ENCODE measurements at regions not wholly inside any gene's neighbourhood (a gene's known extent, or its start where the extent isn't known, plus 50 kb on each side); places are given as distances from the start of the nearest gene placed in this dataset.
A peak's percentile ranks its signal among the peaks of the same experiment; 100 is the strongest.
"Not testable (repeated sequence)": the region's sequence is repeated elsewhere in the genome, so short reads cannot be mapped to it uniquely, and the experiment has no call there.

DNA sequence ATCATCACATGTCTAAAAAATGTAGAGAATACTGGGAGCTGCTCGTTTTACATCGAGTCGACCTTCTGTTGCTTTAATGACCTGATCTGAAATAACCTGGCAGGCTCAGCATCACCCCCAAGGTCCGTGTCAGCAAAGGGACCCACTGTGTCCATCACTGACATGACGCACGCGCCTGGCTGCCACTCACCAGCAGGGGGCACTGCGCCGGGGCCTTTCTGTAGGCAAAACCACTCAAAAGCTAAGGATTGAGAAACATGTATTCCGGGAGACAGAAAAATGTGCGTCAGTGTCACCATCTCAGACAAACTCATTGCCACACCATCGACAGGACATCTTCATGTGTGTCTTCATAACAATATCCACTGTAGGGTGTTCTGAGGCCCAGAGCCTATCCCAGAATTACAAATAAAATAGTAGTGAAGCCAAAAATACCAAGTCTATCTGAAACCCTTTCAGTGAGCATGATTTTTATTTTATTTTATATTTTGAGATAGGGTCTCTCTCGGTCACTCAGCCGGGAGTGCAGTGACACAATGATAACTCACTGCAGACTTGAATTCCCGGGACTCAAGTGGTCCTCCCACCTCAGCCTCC, 130.3 kb upstream of the LSM14A start:
- DNase-seq (peak; percentile 32 to 86 (median 53)), FAIRE-seq (no peak)
- Histone ChIP-seq H3K4me3 (ENCODE audit: low read length in 3 of 3) (no peak overlapping the region), H3K9ac (ENCODE audit: low read length in 3 of 3) (no peak overlapping the region), H3K27ac (ENCODE audit: low read depth in 2 of 2, low read length in 2 of 2) (no peak overlapping the region), H3K4me1 (ENCODE audit: control insufficient read depth in 2 of 3, insufficient read depth in 2 of 3, low read depth in 1 of 3, low read length in 3 of 3) (no peaks in the 10 kb centered on the region), H3K9me3 (ENCODE audit: control insufficient read depth in 2 of 3, insufficient read depth in 1 of 3, low read length in 3 of 3) (no peaks in the 10 kb centered on the region), H3K36me3 (ENCODE audit: control insufficient read depth in 2 of 3, insufficient read depth in 3 of 3, low read length in 3 of 3) (no peaks in the 10 kb centered on the region), H3K27me3 (ENCODE audit: control insufficient read depth, insufficient read depth, low read length) (no peaks in the 10 kb centered on the region)
- TF ChIP-seq, protein P1, sequence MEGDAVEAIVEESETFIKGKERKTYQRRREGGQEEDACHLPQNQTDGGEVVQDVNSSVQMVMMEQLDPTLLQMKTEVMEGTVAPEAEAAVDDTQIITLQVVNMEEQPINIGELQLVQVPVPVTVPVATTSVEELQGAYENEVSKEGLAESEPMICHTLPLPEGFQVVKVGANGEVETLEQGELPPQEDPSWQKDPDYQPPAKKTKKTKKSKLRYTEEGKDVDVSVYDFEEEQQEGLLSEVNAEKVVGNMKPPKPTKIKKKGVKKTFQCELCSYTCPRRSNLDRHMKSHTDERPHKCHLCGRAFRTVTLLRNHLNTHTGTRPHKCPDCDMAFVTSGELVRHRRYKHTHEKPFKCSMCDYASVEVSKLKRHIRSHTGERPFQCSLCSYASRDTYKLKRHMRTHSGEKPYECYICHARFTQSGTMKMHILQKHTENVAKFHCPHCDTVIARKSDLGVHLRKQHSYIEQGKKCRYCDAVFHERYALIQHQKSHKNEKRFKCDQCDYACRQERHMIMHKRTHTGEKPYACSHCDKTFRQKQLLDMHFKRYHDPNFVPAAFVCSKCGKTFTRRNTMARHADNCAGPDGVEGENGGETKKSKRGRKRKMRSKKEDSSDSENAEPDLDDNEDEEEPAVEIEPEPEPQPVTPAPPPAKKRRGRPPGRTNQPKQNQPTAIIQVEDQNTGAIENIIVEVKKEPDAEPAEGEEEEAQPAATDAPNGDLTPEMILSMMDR (IDR thresholded peaks at IDR 0.05; ENCODE audit: borderline replicate concordance, extremely low read depth, insufficient read depth) = peak; percentile 80
- intact Hi-C loops (cut with DNase I) = no loop called here

DNA sequence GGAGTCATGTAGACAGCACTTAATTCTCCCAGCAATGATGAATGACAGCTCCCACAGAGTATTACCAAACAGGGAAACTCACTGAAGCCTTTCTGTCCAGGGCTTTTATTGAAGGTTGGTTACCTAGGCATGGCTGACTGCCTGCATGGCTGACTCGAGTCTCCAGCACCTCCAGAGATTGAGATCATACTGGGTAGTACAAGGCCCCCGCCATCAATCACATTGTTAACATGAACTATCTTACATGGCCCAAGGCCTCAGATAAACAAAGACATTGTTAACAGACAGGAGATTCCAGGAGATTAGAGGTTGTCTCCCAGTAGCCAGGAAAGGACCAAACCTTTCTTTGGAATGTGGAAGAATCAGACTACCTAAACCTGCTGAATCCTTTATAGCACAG, 128.3 kb upstream of the LSM14A start:
- no peak for FAIRE-seq
- no peaks in the 10 kb centered on the region for H3K4me1 ChIP-seq (ENCODE audit: control insufficient read depth in 2 of 3, insufficient read depth in 2 of 3, low read depth in 1 of 3, low read length in 3 of 3)
- peak in 2 of 5 donors; percentile 8 to 30 for DNase-seq
- H3K27me3 ChIP-seq (ENCODE audit: control insufficient read depth, insufficient read depth, low read length) = no peaks in the 10 kb centered on the region
- intact Hi-C loops (cut with DNase I) = no loop called here
- H3K9ac ChIP-seq (ENCODE audit: low read length in 3 of 3) = no peak overlapping the region
- H3K4me3 ChIP-seq (ENCODE audit: low read length in 3 of 3) = no peak overlapping the region
- H3K9me3 ChIP-seq (ENCODE audit: control insufficient read depth in 2 of 3, insufficient read depth in 1 of 3, low read length in 3 of 3) = no peaks in the 10 kb centered on the region
- H3K27ac ChIP-seq (ENCODE audit: low read depth in 2 of 2, low read length in 2 of 2) = no peak overlapping the region
- no peaks in the 10 kb centered on the region for H3K36me3 ChIP-seq (ENCODE audit: control insufficient read depth in 2 of 3, insufficient read depth in 3 of 3, low read length in 3 of 3)
- TF ChIP-seq, protein P1 (IDR thresholded peaks at IDR 0.05; ENCODE audit: borderline replicate concordance, extremely low read depth, insufficient read depth) = no peak

DNA sequence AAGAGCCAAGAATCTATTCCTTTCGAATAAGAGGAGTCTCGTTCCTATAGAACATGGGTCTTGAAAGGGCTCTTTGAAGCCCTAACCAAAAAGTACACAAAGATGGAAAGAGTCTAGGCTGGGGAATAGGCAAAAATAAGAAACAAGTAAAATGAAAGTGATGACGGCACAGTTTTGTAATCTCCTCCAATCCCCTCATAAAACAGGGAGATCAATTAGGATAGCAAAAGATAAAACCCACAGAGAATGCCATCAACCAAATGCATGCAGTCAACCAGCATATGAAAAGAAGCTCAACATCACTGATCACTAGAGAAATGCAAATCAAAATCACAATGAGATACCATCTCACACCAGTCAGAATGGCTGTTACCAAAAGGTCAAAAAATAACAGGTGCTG, 122.4 kb upstream of the LSM14A start:
- DNase-seq (no peak), FAIRE-seq (no peak)
- TF ChIP-seq, protein P1 (IDR thresholded peaks at IDR 0.05; ENCODE audit: borderline replicate concordance, extremely low read depth, insufficient read depth) = no peak
- Histone ChIP-seq H3K4me3 (ENCODE audit: low read length in 3 of 3) (no peak overlapping the region), H3K36me3 (ENCODE audit: control insufficient read depth in 2 of 3, insufficient read depth in 3 of 3, low read length in 3 of 3) (no peaks in the 10 kb centered on the region), H3K4me1 (ENCODE audit: control insufficient read depth in 2 of 3, insufficient read depth in 2 of 3, low read depth in 1 of 3, low read length in 3 of 3) (no peaks in the 10 kb centered on the region), H3K27ac (ENCODE audit: low read depth in 2 of 2, low read length in 2 of 2) (no peak overlapping the region), H3K9ac (ENCODE audit: low read length in 3 of 3) (no peak overlapping the region), H3K27me3 (ENCODE audit: control insufficient read depth, insufficient read depth, low read length) (no peaks in the 10 kb centered on the region), H3K9me3 (ENCODE audit: control insufficient read depth in 2 of 3, insufficient read depth in 1 of 3, low read length in 3 of 3) (no peaks in the 10 kb centered on the region)
- intact Hi-C loops (cut with DNase I) = no loop called here

DNA sequence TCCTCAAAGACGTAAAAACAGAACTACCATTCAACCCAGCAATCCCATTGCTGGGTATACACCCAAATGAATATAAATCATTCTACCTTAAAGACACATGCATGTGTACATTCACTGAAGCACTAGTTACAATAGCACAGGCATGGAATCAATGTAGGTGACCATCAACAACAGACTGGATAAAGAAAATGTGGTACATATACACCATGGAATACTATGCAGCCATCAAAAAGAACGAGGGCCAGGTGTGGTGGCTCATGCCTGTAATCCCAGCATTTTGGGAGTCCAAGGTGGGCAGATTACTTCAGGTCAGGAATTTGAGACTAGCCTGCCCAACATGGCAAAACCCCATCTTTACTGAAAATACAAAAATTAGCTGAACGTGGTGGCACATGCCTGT, 121.9 kb upstream of the LSM14A start:
- H3K9ac ChIP-seq (ENCODE audit: low read length in 3 of 3); H3K36me3 ChIP-seq (ENCODE audit: control insufficient read depth in 2 of 3, insufficient read depth in 3 of 3, low read length in 3 of 3); DNase-seq; intact Hi-C loops (cut with DNase I); H3K9me3 ChIP-seq (ENCODE audit: control insufficient read depth in 2 of 3, insufficient read depth in 1 of 3, low read length in 3 of 3); H3K27me3 ChIP-seq (ENCODE audit: control insufficient read depth, insufficient read depth, low read length); H3K4me1 ChIP-seq (ENCODE audit: control insufficient read depth in 2 of 3, insufficient read depth in 2 of 3, low read depth in 1 of 3, low read length in 3 of 3); H3K4me3 ChIP-seq (ENCODE audit: low read length in 3 of 3); H3K27ac ChIP-seq (ENCODE audit: low read depth in 2 of 2, low read length in 2 of 2); FAIRE-seq: not testable (repeated sequence)

Measured in kidney (tissue), 13 donors.